ENCODE measurements at regions not wholly inside any gene's neighbourhood (a gene's known extent, or its start where the extent isn't known, plus 50 kb on each side); places are given as distances from the start of the nearest gene placed in this dataset.

DNA sequence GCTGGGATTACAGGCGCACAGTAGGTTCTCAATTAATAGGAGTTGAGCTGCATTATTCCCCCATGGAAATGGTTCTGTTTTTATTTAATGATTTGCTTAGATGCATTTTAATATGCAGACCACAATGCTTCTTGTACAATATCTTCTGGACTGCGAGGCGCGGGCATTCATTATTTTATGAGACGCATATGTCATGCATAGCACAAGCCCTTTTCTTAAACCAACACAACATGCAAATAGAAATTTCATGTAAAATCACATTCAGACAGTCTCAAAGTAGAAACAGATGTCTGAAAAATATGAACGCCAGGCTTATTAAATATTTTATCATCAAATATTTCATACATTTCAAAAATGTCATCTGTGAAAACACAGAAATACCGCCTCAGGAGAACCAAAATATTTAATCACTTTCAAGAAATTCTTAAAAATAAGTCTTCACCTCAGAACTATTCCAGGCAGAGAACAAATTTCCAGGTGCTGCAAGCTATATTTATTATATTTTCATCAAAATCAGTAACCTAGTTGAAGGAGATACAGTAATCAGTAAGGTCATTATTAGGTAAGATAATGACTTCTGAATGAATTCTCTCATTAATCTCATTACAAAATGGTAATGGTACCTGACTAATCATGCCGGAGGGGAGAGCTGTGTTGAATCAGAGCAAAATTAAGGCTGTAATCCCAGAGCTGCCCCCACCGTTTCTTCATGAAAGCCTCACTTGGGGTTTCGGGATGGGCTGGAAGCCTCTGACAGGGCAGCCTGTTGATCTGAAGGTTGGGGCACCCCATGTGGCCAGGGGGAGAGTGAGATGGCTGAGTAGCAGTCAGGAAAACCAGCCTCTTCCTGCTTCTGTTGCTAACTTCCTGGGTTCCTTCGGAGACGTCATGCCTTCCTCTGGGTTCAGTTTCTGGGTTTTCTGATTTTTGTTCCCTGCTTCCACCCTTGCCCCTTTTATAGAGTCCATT lies 133.9 kb upstream of the ZNF618 start:
- H3K36me3 ChIP-seq, result no peaks in the 10 kb centered on the region
- H3K27ac ChIP-seq, result no peak overlapping the region
- WGBS, result 46% methylated on average over 12 of the region's 12 CpGs
- no peaks in the 10 kb centered on the region for H3K9me3 ChIP-seq
- H3K4me1 ChIP-seq, result no peaks in the 10 kb centered on the region
- H3K4me3 ChIP-seq, result no peak overlapping the region
- H3K27me3 ChIP-seq, result peaks cover 24% of the 10 kb centered on the region
- DNase-seq (ENCODE audit: low spot score in 2 of 2), result no peak
- no peak for TF ChIP-seq POLR2AphosphoS5 (IDR thresholded peaks at IDR 0.05)
- TF ChIP-seq, protein P1, sequence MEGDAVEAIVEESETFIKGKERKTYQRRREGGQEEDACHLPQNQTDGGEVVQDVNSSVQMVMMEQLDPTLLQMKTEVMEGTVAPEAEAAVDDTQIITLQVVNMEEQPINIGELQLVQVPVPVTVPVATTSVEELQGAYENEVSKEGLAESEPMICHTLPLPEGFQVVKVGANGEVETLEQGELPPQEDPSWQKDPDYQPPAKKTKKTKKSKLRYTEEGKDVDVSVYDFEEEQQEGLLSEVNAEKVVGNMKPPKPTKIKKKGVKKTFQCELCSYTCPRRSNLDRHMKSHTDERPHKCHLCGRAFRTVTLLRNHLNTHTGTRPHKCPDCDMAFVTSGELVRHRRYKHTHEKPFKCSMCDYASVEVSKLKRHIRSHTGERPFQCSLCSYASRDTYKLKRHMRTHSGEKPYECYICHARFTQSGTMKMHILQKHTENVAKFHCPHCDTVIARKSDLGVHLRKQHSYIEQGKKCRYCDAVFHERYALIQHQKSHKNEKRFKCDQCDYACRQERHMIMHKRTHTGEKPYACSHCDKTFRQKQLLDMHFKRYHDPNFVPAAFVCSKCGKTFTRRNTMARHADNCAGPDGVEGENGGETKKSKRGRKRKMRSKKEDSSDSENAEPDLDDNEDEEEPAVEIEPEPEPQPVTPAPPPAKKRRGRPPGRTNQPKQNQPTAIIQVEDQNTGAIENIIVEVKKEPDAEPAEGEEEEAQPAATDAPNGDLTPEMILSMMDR (IDR thresholded peaks at IDR 0.05), result no peak
- no peak for TF ChIP-seq POLR2A (IDR thresholded peaks at IDR 0.05)
- no peak for TF ChIP-seq EP300 (IDR thresholded peaks at IDR 0.05)

DNA sequence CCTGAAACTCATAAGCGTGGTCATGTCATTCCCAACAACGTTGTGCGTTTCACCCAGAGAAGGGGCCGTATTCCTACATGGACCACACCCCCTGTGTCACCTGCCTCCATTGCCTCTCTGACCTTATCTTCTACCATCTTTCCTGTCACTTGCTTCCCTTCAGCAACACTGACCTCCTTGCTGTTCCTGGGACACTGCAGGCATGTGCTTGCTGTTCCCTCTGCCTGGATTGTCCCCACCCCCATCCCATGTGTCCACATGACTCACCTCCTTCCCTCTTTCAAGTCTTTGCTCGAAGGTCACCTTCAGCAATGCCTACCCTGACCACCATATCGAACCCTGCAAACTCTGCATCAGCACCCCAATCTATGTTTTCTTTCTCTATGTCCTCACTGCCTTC lies 133.2 kb upstream of the ZNF618 start:
- WGBS, result 78% methylated on average over 6 of the region's 6 CpGs
- Histone ChIP-seq H3K4me3 (no peak overlapping the region), H3K27me3 (peaks cover 24% of the 10 kb centered on the region), H3K36me3 (no peaks in the 10 kb centered on the region), H3K27ac (no peak overlapping the region), H3K4me1 (no peaks in the 10 kb centered on the region), H3K9me3 (no peaks in the 10 kb centered on the region)
- no peak for DNase-seq (ENCODE audit: low spot score in 2 of 2)
- TF ChIP-seq POLR2A (IDR thresholded peaks at IDR 0.05), result no peak
- no peak for TF ChIP-seq EP300 (IDR thresholded peaks at IDR 0.05)
- TF ChIP-seq, protein P1 (IDR thresholded peaks at IDR 0.05), result no peak
- TF ChIP-seq POLR2AphosphoS5 (IDR thresholded peaks at IDR 0.05), result no peak

DNA sequence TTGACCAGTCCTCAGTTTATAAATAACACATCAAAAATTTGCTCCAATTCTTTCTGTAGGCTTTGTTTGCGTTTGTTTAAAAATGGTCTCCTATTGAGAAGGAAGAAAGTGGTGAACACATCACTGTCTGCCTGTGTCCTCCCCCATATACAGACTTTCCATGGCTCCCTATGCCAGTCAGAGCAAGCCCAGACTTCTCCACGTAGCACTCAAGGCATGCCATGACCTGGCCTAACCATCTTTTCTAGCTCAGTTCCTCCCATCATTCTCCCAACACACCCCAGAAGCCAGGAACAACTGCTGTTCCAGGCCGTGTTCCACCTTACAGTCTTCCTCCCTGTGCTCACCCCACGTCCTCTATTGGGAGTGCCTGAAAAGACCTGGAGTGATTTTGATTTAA lies 129.6 kb upstream of the ZNF618 start:
- no peak for DNase-seq (ENCODE audit: low spot score in 2 of 2)
- peaks cover 18% of the 10 kb centered on the region for H3K27me3 ChIP-seq
- H3K27ac ChIP-seq, result no peak overlapping the region
- H3K4me1 ChIP-seq, result no peaks in the 10 kb centered on the region
- H3K36me3 ChIP-seq, result no peaks in the 10 kb centered on the region
- TF ChIP-seq, protein P1 (IDR thresholded peaks at IDR 0.05), result no peak
- no peak for TF ChIP-seq EP300 (IDR thresholded peaks at IDR 0.05)
- TF ChIP-seq POLR2AphosphoS5 (IDR thresholded peaks at IDR 0.05), result no peak
- TF ChIP-seq POLR2A (IDR thresholded peaks at IDR 0.05), result no peak
- 67% methylated on average over 4 of the region's 4 CpGs for WGBS
- no peak overlapping the region for H3K4me3 ChIP-seq
- H3K9me3 ChIP-seq, result no peaks in the 10 kb centered on the region

DNA sequence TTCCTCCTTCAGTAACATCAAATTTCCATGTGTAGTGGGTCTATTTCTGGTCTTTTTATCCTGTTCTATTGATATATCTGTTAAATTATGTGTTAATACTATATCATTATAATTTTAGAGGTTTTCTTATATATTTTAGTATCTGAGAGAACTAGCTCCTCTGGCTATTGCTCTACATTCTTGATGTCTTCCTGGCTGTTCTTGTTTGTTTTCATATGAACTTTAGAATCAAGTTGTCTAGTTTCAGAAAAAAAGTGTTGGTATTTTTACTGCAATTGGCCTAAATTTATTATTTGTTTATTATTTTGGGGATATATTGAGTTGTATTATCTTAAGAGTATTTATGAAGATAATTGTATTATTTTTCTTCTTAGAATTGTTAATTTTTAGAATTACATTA lies 128.0 kb upstream of the ZNF618 start:
- H3K27ac ChIP-seq, result no peak overlapping the region
- no peaks in the 10 kb centered on the region for H3K4me1 ChIP-seq
- TF ChIP-seq, protein P1 (IDR thresholded peaks at IDR 0.05), result no peak
- TF ChIP-seq EP300 (IDR thresholded peaks at IDR 0.05) (no peak), POLR2A (IDR thresholded peaks at IDR 0.05) (no peak), POLR2AphosphoS5 (IDR thresholded peaks at IDR 0.05) (no peak)
- no peaks in the 10 kb centered on the region for H3K9me3 ChIP-seq
- no peak overlapping the region for H3K4me3 ChIP-seq
- DNase-seq (ENCODE audit: low spot score in 2 of 2), result no peak
- H3K36me3 ChIP-seq, result no peaks in the 10 kb centered on the region
- H3K27me3 ChIP-seq, result peaks cover 14% of the 10 kb centered on the region

DNA sequence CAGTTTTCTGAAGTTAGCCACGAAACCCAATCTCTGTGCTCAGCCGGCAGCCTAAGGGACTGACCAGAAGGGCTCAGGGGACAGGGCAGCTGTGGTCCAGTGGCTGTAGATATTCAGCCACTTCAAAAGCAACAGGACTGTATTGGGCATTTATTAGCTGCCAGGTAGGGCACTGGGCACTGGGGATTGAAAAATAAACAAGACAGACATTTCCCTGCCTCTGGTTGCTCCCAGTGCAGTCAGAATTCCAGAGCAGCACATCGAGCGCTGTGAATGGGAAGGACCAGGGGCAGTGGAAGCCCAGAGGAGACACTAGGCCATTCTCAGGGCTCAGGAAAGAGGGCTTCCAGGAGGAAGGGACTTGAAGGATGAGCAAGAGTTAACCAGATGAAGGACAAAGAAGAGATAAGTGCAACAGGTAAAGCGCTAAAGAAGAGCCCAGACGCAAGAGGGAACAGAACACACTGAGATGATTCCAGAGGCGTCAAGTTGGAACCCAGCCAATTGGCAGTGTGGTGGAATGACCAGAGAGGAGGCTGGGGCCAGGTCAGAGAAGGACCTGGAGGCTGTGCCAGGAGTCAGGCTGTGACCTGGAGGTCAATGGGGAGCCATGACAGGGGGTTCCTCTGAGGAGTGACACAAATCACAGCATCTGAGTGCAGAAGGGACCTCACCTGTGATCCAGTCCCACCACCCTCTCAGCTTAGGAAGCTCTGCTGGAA lies 122.5 kb upstream of the ZNF618 start:
- Histone ChIP-seq H3K27ac (no peak overlapping the region), H3K4me3 (no peak overlapping the region), H3K4me1 (no peaks in the 10 kb centered on the region), H3K9me3 (no peaks in the 10 kb centered on the region), H3K36me3 (no peaks in the 10 kb centered on the region), H3K27me3 (peaks cover 13% of the 10 kb centered on the region)
- TF ChIP-seq POLR2AphosphoS5 (IDR thresholded peaks at IDR 0.05) (no peak), POLR2A (IDR thresholded peaks at IDR 0.05) (no peak), EP300 (IDR thresholded peaks at IDR 0.05) (no peak)
- TF ChIP-seq, protein P1 (IDR thresholded peaks at IDR 0.05), result no peak
- 77% methylated on average over 7 of the region's 7 CpGs for WGBS
- no peak for DNase-seq (ENCODE audit: low spot score in 2 of 2)

Measured in suprapubic skin (tissue), 4 donors.